Neural progenitor cell (in vitro differentiated cells): ENCODE measurements at regions not wholly inside any gene's neighbourhood (a gene's known extent, or its start where the extent isn't known, plus 50 kb on each side); places are given as distances from the start of the nearest gene placed in this dataset.
"Not testable (repeated sequence)": the region's sequence is repeated elsewhere in the genome, so short reads cannot be mapped to it uniquely, and the experiment has no call there.

Experiments
- DNase-seq: peaks from one replicate; pipeline ENCODE4 v3.0.0-alpha.2; 2016; ENCODE audit warnings: low spot score
- H2AFZ ChIP-seq: fragments of 200-600 bp; sonication (generic); replicated peaks from 2 replicates; pipeline ENCODE4 v1.6.1; 2016; ENCODE audit warnings: antibody characterized with exemption
- H3F3A ChIP-seq: fragments of 200-600 bp; sonication (generic); 2 replicates; pipeline ENCODE4 v1.6.1; 2016; ENCODE audit warnings: antibody characterized with exemption, low read depth
- H3K27ac ChIP-seq: fragments of 200-600 bp; sonication (generic); 2 replicates; pipeline ENCODE4 v1.5.1; 2016; ENCODE audit warnings: mild to moderate bottlenecking
- H3K27me3 ChIP-seq: fragments of 200-600 bp; sonication (generic); 2 replicates; pipeline ENCODE4 v1.6.1; 2016; ENCODE audit warnings: mild to moderate bottlenecking, moderate library complexity
- H3K36me3 ChIP-seq: fragments of 200-600 bp; sonication (generic); 2 replicates; pipeline ENCODE4 v1.5.1; 2016
- H3K4me1 ChIP-seq: fragments of 200-600 bp; sonication (generic); 2 replicates; pipeline ENCODE4 v1.6.1; 2016; ENCODE audit warnings: mixed run types
- H3K4me2 ChIP-seq: fragments of 200-600 bp; sonication (generic); 2 replicates; pipeline ENCODE4 v1.6.1; 2016
- H3K4me3 ChIP-seq: fragments of 200-600 bp; sonication (generic); 2 replicates; pipeline ENCODE4 v1.5.1; 2016
- H3K79me2 ChIP-seq: fragments of 200-600 bp; sonication (generic); 2 replicates; pipeline ENCODE4 v1.6.1; 2016; ENCODE audit warnings: low read depth
- H3K9ac ChIP-seq: fragments of 200-600 bp; sonication (generic); 2 replicates; pipeline ENCODE4 v1.6.1; 2016
- H3K9me3 ChIP-seq: fragments of 200-600 bp; sonication (generic); 2 replicates; pipeline ENCODE4 v1.5.1; 2016; ENCODE audit warnings: low read depth
- H4K20me1 ChIP-seq: fragments of 200-600 bp; sonication (generic); 2 replicates; pipeline ENCODE4 v1.6.1; 2016; ENCODE audit warnings: low read depth
- H3K27ac Mint-ChIP-seq: 3 replicates; pipeline ENCODE4 v1.8.0; 2021; ENCODE audit warnings: mixed read lengths
- H3K27me3 Mint-ChIP-seq: 2 replicates; pipeline ENCODE4 v1.8.0; 2022; ENCODE audit warnings: low read depth, mild to moderate bottlenecking, inconsistent platforms, moderate library complexity, mixed read lengths; ENCODE audit not compliant: insufficient read depth
- H3K36me3 Mint-ChIP-seq: 3 replicates; pipeline ENCODE4 v1.8.0; 2021; ENCODE audit warnings: mixed read lengths
- H3K4me1 Mint-ChIP-seq: 3 replicates; pipeline ENCODE4 v1.8.0; 2021; ENCODE audit warnings: mixed read lengths
- H3K4me3 Mint-ChIP-seq: 3 replicates; pipeline ENCODE4 v1.8.0; 2021; ENCODE audit warnings: mild to moderate bottlenecking, moderate library complexity, mixed read lengths
- H3K9me3 Mint-ChIP-seq: 3 replicates; pipeline ENCODE4 v1.8.0; 2020; ENCODE audit warnings: mixed read lengths
- CTCF ChIP-seq: fragments of 200-600 bp; sonication (generic); IDR thresholded peaks from 2 replicates; pipeline ENCODE4 v1.5.1; 2017; ENCODE audit warnings: antibody characterized with exemption, mild to moderate bottlenecking
- EZH2 ChIP-seq: fragments of 200-600 bp; sonication (generic); IDR thresholded peaks from 2 replicates; pipeline ENCODE4 v1.6.1; 2017; ENCODE audit warnings: antibody characterized with exemption, mild to moderate bottlenecking, moderate library complexity
- EZH2phosphoT487 ChIP-seq: fragments of 200-600 bp; sonication (generic); IDR thresholded peaks from 2 replicates; pipeline ENCODE4 v1.6.1; 2017; ENCODE audit warnings: antibody characterized with exemption

- H3K27ac ChIP-seq, result no peak overlapping the region
- no peak overlapping the region for H3K4me2 ChIP-seq
- H3K4me3 ChIP-seq, result no peak overlapping the region
- Mint-ChIP-seq H3K9me3 (peaks cover 20% of the 10 kb centered on the region), H3K27me3 (no peaks in the 10 kb centered on the region), H3K4me1 (peaks cover 11% of the 10 kb centered on the region), H3K36me3 (peaks cover 42% of the 10 kb centered on the region), H3K27ac (no peak overlapping the region), H3K4me3 (no peak overlapping the region)
- H3K27me3 ChIP-seq, result no peaks in the 10 kb centered on the region
- no peaks in the 10 kb centered on the region for H4K20me1 ChIP-seq
- no peak for DNase-seq
- no peaks in the 10 kb centered on the region for H3F3A ChIP-seq
- no peaks in the 10 kb centered on the region for H3K4me1 ChIP-seq
- no peaks in the 10 kb centered on the region for H3K9me3 ChIP-seq
- H3K9ac ChIP-seq, result no peak overlapping the region
- TF ChIP-seq CTCF (no peak), EZH2phosphoT487 (no peak)
- no peaks in the 10 kb centered on the region for H3K79me2 ChIP-seq
- H2AFZ ChIP-seq, result no peak overlapping the region
- H3K36me3 ChIP-seq, result no peaks in the 10 kb centered on the region
These were observed 489.0 kb downstream of the USP25 start for GRCh38 chr21:16218682-16219343.

GRCh38 chr21:16224756-16225155 is 495.0 kb downstream of the USP25 start:
- not testable (repeated sequence) for H3K27me3 ChIP-seq
- peak; percentile 27 for DNase-seq

GRCh38 chr21:16239659-16240265 is 510.0 kb downstream of the USP25 start:
- Histone ChIP-seq H3K27me3 (peaks cover 79% of the 10 kb centered on the region), H3K4me2 (no peak overlapping the region), H3K4me3 (no peak overlapping the region), H4K20me1 (peaks cover 5% of the 10 kb centered on the region), H3F3A (no peaks in the 10 kb centered on the region), H3K27ac (no peak overlapping the region), H3K4me1 (no peaks in the 10 kb centered on the region), H3K79me2 (no peaks in the 10 kb centered on the region), H3K9ac (no peak overlapping the region), H2AFZ (no peak overlapping the region), H3K9me3 (no peaks in the 10 kb centered on the region), H3K36me3 (no peaks in the 10 kb centered on the region)
- H3K4me1 Mint-ChIP-seq, result peaks cover 13% of the 10 kb centered on the region
- H3K27me3 Mint-ChIP-seq, result no peaks in the 10 kb centered on the region
- H3K36me3 Mint-ChIP-seq, result peaks cover 27% of the 10 kb centered on the region
- H3K4me3 Mint-ChIP-seq, result no peak overlapping the region
- peaks cover 21% of the 10 kb centered on the region for H3K9me3 Mint-ChIP-seq
- no peak for DNase-seq
- H3K27ac Mint-ChIP-seq, result no peak overlapping the region
- TF ChIP-seq CTCF (no peak), EZH2phosphoT487 (no peak), EZH2 (no peak)

More at GRCh38 chr21:16224756-16225155, 495.0 kb downstream of the USP25 start:
- not testable (repeated sequence) for H3K4me1 ChIP-seq, H3K4me3 Mint-ChIP-seq, H3K27ac ChIP-seq, H3K9me3 ChIP-seq, H3K9ac ChIP-seq, H4K20me1 ChIP-seq, H3K27me3 Mint-ChIP-seq, H3K4me2 ChIP-seq, H3K4me1 Mint-ChIP-seq, H3F3A ChIP-seq, H3K79me2 ChIP-seq, H3K27ac Mint-ChIP-seq, H3K36me3 ChIP-seq, H3K4me3 ChIP-seq
- Mint-ChIP-seq H3K36me3 (peaks cover 61% of the 10 kb centered on the region), H3K9me3 (peaks cover 64% of the 10 kb centered on the region)
- H2AFZ ChIP-seq, result peak overlapping the region; percentile 7

- DNase-seq, result no peak
- H3K27me3 ChIP-seq, result peaks cover 85% of the 10 kb centered on the region
- H3K36me3 Mint-ChIP-seq, result peaks cover 25% of the 10 kb centered on the region
- H3K79me2 ChIP-seq, result no peaks in the 10 kb centered on the region
- H4K20me1 ChIP-seq, result peaks cover 5% of the 10 kb centered on the region
- no peak overlapping the region for H3K4me3 ChIP-seq
- H2AFZ ChIP-seq, result no peak overlapping the region
- no peaks in the 10 kb centered on the region for H3F3A ChIP-seq
- no peak overlapping the region for H3K4me3 Mint-ChIP-seq
- H3K4me1 Mint-ChIP-seq, result peaks cover 13% of the 10 kb centered on the region
- no peaks in the 10 kb centered on the region for H3K4me1 ChIP-seq
- no peak overlapping the region for H3K9ac ChIP-seq
- no peak overlapping the region for H3K27ac Mint-ChIP-seq
- TF ChIP-seq EZH2 (no peak), EZH2phosphoT487 (no peak), CTCF (no peak)
- no peaks in the 10 kb centered on the region for H3K36me3 ChIP-seq
- no peaks in the 10 kb centered on the region for H3K27me3 Mint-ChIP-seq
- no peak overlapping the region for H3K4me2 ChIP-seq
- no peak overlapping the region for H3K27ac ChIP-seq
- peaks cover 22% of the 10 kb centered on the region for H3K9me3 Mint-ChIP-seq
- H3K9me3 ChIP-seq, result no peaks in the 10 kb centered on the region
These were observed 511.2 kb downstream of the USP25 start for GRCh38 chr21:16241016-16241415.
